ENCODE measurements at regions not wholly inside any gene's neighbourhood (a gene's known extent, or its start where the extent isn't known, plus 50 kb on each side); places are given as distances from the start of the nearest gene placed in this dataset.

DNA sequence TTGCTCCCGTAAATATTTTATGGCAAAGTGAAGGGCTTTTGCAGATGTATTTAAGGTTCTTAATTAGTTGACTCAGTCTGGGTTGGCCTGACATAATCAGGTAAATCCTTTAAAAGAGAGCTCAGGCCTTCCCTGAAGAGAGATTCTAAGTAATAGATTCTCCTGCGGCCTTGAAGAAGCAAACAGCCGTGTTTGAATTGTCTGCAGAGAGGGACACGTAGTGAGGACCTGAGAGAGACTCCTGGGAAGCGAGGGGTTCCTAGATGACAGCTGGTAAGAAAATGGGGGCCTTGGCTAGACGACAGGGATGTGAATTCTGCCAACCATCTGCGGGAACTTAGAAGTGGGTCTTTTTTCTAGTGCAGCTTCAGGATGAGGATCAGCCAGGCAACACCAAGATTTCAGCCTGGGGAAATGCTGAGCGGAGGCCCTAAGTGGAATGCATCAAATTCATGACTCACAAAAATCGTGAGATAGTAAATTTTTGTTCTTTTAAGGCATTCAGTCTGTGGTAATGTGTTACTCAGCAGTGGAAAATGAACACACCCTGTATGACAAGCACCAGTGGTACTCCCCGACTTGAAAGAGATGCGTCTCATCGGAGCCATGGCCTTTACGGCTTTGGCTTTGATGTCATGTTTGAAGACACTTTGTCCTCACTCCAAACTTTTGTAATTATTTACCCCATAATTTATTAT, 62.1 kb upstream of the SMIM21 start:
- no peak for DNase-seq (ENCODE audit: low spot score)

DNA sequence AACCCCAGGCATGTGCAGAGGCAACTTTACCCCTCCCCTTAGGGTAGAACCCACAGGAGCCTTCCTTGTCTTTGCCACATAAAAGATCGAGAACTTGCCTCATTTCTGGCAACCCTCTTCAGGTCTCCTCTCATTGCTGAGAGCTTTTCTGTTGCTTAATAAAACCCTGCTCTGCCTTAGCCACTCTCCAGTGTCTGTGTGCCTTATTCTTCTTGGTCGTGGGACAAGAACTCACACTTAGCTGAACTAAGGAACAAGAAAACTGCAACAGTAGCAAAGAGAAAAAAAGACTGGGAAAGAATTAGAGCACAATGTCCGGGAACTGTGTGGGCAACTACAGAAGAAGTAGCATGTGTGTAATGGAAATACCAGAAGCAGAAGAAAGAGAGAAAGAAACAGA, 56.2 kb upstream of the SMIM21 start:
- DNase-seq (ENCODE audit: low spot score) = no peak

DNA sequence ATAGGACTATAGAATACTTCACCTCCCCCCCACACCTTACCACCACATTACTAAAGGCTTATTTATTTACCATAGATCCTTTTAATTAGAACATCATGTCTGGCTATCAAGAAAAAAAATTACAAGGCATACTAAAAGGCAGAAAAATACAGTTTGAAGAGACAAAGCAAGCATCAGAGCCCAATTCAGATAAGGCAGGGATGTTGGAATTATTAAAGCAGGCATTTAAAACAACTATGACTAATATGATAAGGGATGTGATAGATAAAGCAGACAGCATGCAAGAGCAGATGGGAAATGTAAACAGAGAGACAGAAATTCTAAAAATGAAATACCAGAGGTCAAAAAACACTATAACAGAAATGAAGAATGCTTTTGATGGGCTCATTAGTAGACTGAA, 55.4 kb upstream of the SMIM21 start:
- DNase-seq (ENCODE audit: low spot score) = no peak

DNA sequence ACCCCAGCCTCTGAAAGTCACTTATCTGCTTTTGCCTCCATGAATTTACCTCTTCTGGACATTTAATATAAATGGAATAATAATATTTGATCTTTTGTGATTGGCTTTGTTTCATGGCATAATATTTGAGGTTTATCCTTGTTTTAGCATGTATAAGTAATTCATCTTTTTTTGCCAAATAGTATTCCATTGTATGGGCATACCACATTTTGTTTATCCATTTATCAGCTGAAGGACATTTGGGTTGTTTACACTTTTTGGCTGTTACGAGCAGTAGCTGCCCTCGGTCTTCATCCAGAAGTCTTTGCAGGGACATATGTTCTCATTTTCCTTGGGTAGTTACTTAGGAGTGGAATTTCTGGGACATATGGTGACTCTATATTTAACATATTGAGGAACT, 53.0 kb upstream of the SMIM21 start:
- DNase-seq (ENCODE audit: low spot score) = no peak

DNA sequence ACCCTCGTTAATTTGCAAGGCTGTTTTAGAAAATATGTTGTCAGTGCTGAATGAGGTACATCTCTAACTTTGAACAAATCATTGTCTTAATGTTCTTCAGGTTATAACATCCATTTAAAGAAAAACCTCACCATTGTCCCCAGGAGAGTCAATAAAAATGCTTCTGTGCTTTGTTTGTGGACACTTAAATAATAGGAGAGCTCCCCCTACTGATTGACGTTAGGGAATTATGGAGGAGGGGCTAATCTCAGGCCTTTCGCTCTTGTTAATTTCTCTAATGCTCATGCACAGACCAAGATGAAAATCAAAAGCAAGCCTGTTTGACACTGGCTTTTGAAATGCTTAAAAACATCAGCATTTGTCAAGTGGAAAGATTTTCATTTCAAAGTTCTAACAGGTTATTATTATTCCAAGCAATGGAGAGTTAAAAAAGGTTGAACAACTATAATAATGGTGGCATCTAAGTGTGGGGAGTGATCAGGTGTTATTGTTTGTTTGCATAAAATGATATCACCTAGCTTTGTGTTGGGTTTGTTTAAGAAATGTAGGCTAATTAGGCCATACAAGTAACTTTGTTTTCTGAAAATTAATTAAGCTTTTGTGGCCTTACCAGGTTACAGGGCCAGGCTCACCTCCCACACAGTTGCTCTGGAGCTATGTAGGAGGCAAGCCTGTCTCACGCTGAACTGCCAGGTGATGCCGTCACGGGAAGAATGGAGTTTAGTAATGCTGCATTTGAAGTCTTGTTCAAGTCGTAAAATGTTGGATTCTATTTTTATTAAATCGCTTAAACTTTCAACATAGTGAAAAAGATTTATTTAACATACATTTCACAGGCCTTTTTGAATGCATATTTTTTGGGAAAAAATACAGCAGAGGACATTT, 51.7 kb upstream of the SMIM21 start:
- peak; percentile 60 for DNase-seq (ENCODE audit: low spot score)

DNA sequence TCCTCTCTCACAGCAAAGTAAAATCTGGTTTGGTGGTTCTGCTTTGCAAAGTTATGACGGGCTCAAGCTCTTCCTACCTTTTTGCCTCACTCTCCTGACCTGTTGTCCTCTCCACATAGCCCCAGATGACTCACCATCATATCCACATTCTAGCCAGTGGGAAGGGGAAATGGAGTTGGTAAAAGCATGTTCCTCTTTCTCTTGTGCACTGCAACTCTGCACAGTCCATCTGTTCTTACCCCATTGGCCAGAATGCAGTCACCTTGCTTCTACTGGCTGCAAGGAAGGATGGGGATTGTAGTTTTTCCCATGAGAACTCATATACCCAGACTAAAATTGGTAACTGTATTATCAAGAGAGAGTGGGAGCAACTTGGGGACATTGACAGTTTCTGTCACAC, 50.4 kb upstream of the SMIM21 start:
- DNase-seq (ENCODE audit: low spot score) = no peak
